ENCODE measurements at regions not wholly inside any gene's neighbourhood (a gene's known extent, or its start where the extent isn't known, plus 50 kb on each side); places are given as distances from the start of the nearest gene placed in this dataset.
"Not testable (repeated sequence)": the region's sequence is repeated elsewhere in the genome, so short reads cannot be mapped to it uniquely, and the experiment has no call there.

- not testable (repeated sequence) for DNase-seq
Measured at GRCh38 chr7:75201606-75202079, 109.3 kb downstream of the GTF2IRD2B start.

GRCh38 chr7:75205367-75206085 lies 113.1 kb downstream of the GTF2IRD2B start:
- not testable (repeated sequence) for DNase-seq

- DNase-seq, result not testable (repeated sequence)
Measured at GRCh38 chr7:75215460-75215859, 123.1 kb downstream of the GTF2IRD2B start.

- not testable (repeated sequence) for DNase-seq
Measured at GRCh38 chr7:75216963-75217362, 124.6 kb downstream of the GTF2IRD2B start.

- not testable (repeated sequence) for DNase-seq
Measured at GRCh38 chr7:75226102-75226501, 133.7 kb downstream of the GTF2IRD2B start.

GRCh38 chr7:75229558-75229957 lies 137.2 kb downstream of the GTF2IRD2B start:
- not testable (repeated sequence) for DNase-seq

GRCh38 chr7:75230558-75230957 lies 138.2 kb downstream of the GTF2IRD2B start:
- DNase-seq, result not testable (repeated sequence)

GRCh38 chr7:75235092-75235826 lies 142.9 kb downstream of the GTF2IRD2B start:
- not testable (repeated sequence) for DNase-seq

GRCh38 chr7:75235827-75236167 lies 143.4 kb downstream of the GTF2IRD2B start:
- not testable (repeated sequence) for DNase-seq

GRCh38 chr7:75237255-75238187 lies 145.1 kb downstream of the GTF2IRD2B start:
- DNase-seq, result peak; percentile 63

GRCh38 chr7:75238309-75238708 lies 145.9 kb downstream of the GTF2IRD2B start:
- not testable (repeated sequence) for DNase-seq

- not testable (repeated sequence) for DNase-seq
Measured at GRCh38 chr7:75243638-75244037, 151.2 kb downstream of the GTF2IRD2B start.

GRCh38 chr7:75248216-75248615 lies 147.2 kb upstream of the TRIM73 start:
- not testable (repeated sequence) for DNase-seq

- not testable (repeated sequence) for DNase-seq
Measured at GRCh38 chr7:75254238-75254637, 141.2 kb upstream of the TRIM73 start.

GRCh38 chr7:75257442-75257841 lies 138.0 kb upstream of the TRIM73 start:
- DNase-seq, result not testable (repeated sequence)

GRCh38 chr7:75259454-75260003 lies 135.9 kb upstream of the TRIM73 start:
- not testable (repeated sequence) for DNase-seq

GRCh38 chr7:75261660-75262059 lies 133.8 kb upstream of the TRIM73 start:
- not testable (repeated sequence) for DNase-seq

- DNase-seq, result not testable (repeated sequence)
Measured at GRCh38 chr7:75268158-75268557, 127.3 kb upstream of the TRIM73 start.

- DNase-seq, result not testable (repeated sequence)
Measured at GRCh38 chr7:75269159-75269558, 126.3 kb upstream of the TRIM73 start.

- not testable (repeated sequence) for DNase-seq
Measured at GRCh38 chr7:75274114-75274513, 121.3 kb upstream of the TRIM73 start.
